ENCODE measurements at regions not wholly inside any gene's neighbourhood (a gene's known extent, or its start where the extent isn't known, plus 50 kb on each side); places are given as distances from the start of the nearest gene placed in this dataset.

- H3K27ac Mint-ChIP-seq: no peak overlapping the region
- 0 out of 2 replicates have a peak, but pooled peaks cover 5% of the 10 kb centered on the region for H3K36me3 Mint-ChIP-seq (ENCODE audit: low read depth)
- no peaks in the 10 kb centered on the region for H3K9me3 Mint-ChIP-seq
- TF ChIP-seq, protein P1, sequence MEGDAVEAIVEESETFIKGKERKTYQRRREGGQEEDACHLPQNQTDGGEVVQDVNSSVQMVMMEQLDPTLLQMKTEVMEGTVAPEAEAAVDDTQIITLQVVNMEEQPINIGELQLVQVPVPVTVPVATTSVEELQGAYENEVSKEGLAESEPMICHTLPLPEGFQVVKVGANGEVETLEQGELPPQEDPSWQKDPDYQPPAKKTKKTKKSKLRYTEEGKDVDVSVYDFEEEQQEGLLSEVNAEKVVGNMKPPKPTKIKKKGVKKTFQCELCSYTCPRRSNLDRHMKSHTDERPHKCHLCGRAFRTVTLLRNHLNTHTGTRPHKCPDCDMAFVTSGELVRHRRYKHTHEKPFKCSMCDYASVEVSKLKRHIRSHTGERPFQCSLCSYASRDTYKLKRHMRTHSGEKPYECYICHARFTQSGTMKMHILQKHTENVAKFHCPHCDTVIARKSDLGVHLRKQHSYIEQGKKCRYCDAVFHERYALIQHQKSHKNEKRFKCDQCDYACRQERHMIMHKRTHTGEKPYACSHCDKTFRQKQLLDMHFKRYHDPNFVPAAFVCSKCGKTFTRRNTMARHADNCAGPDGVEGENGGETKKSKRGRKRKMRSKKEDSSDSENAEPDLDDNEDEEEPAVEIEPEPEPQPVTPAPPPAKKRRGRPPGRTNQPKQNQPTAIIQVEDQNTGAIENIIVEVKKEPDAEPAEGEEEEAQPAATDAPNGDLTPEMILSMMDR (IDR thresholded peaks at IDR 0.05): no peak
- no peak overlapping the region for H3K4me3 Mint-ChIP-seq
- no peaks in the 10 kb centered on the region for H3K27me3 Mint-ChIP-seq (ENCODE audit: insufficient read depth)
- DNase-seq: no peak
- H3K4me1 Mint-ChIP-seq (ENCODE audit: low read depth): peaks cover 34% of the 10 kb centered on the region
Observed at GRCh38 chr5:96155147-96155546, 193.5 kb upstream of the ELL2 start.

DNA sequence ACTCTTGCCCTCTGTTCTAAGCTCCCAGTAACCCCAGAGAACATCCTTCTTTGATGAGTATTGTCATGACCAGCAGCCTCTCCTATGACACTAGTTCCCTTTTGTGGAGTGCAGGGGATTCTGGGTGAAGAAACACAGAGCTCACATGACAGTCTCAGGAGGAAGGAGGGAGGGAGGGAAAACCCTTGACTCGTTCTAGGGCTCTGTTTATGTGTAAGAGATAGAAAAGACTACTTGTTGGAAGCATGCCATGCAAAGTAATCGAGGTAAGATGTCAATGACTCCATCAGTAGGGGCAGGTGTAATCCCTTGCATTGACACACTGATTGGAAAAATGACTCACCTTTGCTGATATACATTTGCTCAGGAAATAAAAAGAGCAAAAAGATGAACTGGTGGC lies 190.2 kb upstream of the ELL2 start:
- 0 out of 2 replicates have a peak, but pooled peaks cover under 1% of the 10 kb centered on the region for H3K36me3 Mint-ChIP-seq (ENCODE audit: low read depth)
- H3K4me3 Mint-ChIP-seq: no peak overlapping the region
- H3K4me1 Mint-ChIP-seq (ENCODE audit: low read depth): peaks cover 41% of the 10 kb centered on the region
- TF ChIP-seq, protein P1 (IDR thresholded peaks at IDR 0.05): no peak
- H3K27me3 Mint-ChIP-seq (ENCODE audit: insufficient read depth): no peaks in the 10 kb centered on the region
- no peak for DNase-seq
- H3K9me3 Mint-ChIP-seq: no peaks in the 10 kb centered on the region
- no peak overlapping the region for H3K27ac Mint-ChIP-seq

DNA sequence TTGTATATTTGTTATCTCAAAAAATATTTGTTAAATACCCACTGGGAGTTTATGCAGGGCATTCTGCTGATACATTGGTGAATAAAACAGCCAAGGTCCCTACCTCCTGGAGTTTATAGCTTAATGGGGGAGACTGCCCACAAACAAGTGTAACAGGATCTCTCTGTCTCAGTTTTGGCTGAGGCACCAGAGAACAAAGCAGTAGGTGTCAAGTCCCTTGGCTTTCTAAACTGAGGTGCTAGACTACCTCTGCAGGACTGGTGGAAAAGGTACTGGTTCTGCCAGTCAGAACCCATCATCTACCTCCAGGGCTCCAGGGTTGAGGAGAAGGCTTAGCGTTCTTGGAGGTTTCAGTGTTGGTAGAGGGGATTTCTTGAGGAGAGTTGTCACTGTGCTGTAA lies 188.4 kb upstream of the ELL2 start:
- TF ChIP-seq, protein P1 (IDR thresholded peaks at IDR 0.05): no peak
- DNase-seq: no peak
- H3K9me3 Mint-ChIP-seq: no peaks in the 10 kb centered on the region
- H3K4me3 Mint-ChIP-seq: no peak overlapping the region
- H3K36me3 Mint-ChIP-seq (ENCODE audit: low read depth): peaks cover 10% of the 10 kb centered on the region; the same call in 1 of the 2 replicates
- no peak overlapping the region for H3K27ac Mint-ChIP-seq
- no peaks in the 10 kb centered on the region for H3K27me3 Mint-ChIP-seq (ENCODE audit: insufficient read depth)
- H3K4me1 Mint-ChIP-seq (ENCODE audit: low read depth): peaks cover 59% of the 10 kb centered on the region

DNA sequence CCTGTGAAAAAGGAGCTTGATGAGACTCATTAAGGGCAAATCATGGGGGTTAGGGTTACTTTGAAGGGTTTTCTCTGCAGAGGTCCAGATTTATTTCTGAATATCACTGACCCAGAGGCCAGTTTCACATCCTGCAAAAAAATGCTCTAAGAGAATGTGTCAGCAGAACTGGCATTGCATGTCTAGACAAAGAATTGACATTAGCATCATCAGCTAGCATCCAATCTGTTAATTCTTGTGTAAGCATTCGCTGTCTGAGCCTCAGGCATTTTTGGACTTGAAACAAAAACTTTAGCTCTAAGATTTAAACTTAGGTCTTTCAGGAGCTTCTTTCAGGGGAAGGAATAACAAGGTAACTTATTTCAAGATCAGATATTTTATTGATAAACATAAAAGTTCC lies 187.9 kb upstream of the ELL2 start:
- peak; percentile 54 for DNase-seq
- Mint-ChIP-seq H3K27me3 (ENCODE audit: insufficient read depth) (no peaks in the 10 kb centered on the region), H3K9me3 (no peaks in the 10 kb centered on the region), H3K27ac (no peak overlapping the region; the same call in 1 of the 2 replicates), H3K4me1 (ENCODE audit: low read depth) (peaks cover 62% of the 10 kb centered on the region), H3K36me3 (ENCODE audit: low read depth) (peaks cover 10% of the 10 kb centered on the region; the same call in 1 of the 2 replicates), H3K4me3 (no peak overlapping the region)
- TF ChIP-seq, protein P1 (IDR thresholded peaks at IDR 0.05): no peak

- TF ChIP-seq, protein P1 (IDR thresholded peaks at IDR 0.05): no peak
- Mint-ChIP-seq H3K36me3 (ENCODE audit: low read depth) (peaks cover 10% of the 10 kb centered on the region; the same call in 1 of the 2 replicates), H3K27me3 (ENCODE audit: insufficient read depth) (no peaks in the 10 kb centered on the region), H3K27ac (no peak overlapping the region), H3K4me3 (no peak overlapping the region), H3K9me3 (no peaks in the 10 kb centered on the region), H3K4me1 (ENCODE audit: low read depth) (peaks cover 67% of the 10 kb centered on the region)
- DNase-seq: no peak
Observed at GRCh38 chr5:96149021-96149420, 187.4 kb upstream of the ELL2 start.

DNA sequence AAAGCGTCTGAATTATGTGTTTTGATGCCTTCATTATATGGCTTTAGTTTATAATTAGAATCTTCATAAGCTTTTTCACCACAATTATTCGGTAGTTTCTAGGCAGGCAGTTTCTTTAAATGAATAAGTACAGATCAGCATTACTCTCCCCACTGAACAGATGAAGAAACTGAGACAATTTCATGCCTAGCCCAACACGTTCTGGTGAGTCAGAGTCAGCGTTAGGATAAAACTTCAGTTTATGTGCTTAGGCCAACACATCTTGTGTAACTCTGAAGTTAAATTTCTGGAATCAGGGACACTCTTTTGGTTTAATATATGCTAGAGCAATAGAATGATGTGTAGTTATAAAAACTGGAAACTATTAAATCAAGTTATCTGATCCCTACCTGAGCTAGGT lies 186.7 kb upstream of the ELL2 start:
- Mint-ChIP-seq H3K9me3 (no peaks in the 10 kb centered on the region), H3K27me3 (ENCODE audit: insufficient read depth) (peaks cover under 1% of the 10 kb centered on the region; the same call in 1 of the 2 replicates), H3K36me3 (ENCODE audit: low read depth) (peaks cover 10% of the 10 kb centered on the region; the same call in 1 of the 2 replicates), H3K4me1 (ENCODE audit: low read depth) (peaks cover 74% of the 10 kb centered on the region), H3K4me3 (no peak overlapping the region), H3K27ac (no peak overlapping the region)
- DNase-seq: no peak
- TF ChIP-seq, protein P1 (IDR thresholded peaks at IDR 0.05): no peak

All from HFFc6 (cell line).